GF-D8 (cell line): ENCODE measurements at regions not wholly inside any gene's neighbourhood (a gene's known extent, or its start where the extent isn't known, plus 50 kb on each side); places are given as distances from the start of the nearest gene placed in this dataset.

Experiments
- DNase-seq: peaks from one replicate; lab custom pipeline; 2025; lab: John Stamatoyannopoulos, UW

DNA sequence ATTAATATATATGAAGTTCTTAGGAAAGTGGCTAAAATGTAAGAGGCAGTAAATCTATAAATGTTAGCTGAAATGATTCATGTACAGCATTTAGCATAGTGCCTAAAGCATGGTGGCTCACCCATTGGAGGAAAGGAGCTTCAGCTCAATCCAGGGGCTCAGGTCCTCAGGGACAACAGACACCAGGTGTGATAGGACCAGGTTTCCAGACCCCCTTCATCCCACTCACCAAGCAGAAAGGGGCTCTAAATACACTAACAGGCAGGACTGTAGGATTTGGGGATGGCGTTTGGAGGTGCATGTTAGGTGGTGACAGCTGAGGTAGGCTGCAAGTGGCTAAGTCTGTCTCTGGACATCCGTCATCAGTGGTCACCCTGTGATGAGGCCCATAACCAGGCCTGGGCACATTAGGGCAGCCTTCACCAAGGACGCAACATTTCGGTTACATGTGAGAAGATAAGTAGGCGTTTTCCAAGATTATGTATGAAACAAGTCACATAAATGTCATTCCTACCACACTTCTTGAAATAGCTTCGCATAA, 233.1 kb downstream of the C1orf94 start:
- DNase-seq, result no peak

GRCh38 chr1:34412598-34413370, 236.1 kb downstream of the C1orf94 start:
- DNase-seq, result no peak

- no peak for DNase-seq
Observed at GRCh38 chr1:34415140-34415539, 238.4 kb downstream of the C1orf94 start.

GRCh38 chr1:34418166-34418565, 241.5 kb downstream of the C1orf94 start:
- DNase-seq, result no peak

DNA sequence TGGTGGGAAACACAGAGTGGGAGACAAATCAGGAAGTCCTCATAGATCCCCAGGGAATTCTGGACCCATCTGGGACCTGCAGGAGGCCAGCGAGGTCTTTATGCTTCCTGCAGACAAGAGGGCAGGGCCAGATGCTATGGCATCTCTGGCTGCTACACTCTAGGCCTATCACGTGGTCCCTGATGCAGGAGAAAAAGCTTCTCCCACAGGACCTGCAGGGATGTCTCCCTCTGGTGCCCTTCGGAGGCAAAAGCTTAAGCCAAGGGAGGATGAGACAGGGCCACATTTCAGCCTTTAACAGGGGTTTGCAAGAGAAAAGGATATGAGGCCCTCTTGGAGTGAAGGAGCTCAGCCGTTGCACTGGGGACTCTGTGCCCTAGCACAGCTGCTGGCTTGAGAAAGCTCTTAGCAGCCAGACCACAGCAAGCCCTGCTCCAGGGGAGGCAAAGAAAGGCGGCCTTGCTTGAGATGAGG, 243.0 kb downstream of the C1orf94 start:
- no peak for DNase-seq

DNA sequence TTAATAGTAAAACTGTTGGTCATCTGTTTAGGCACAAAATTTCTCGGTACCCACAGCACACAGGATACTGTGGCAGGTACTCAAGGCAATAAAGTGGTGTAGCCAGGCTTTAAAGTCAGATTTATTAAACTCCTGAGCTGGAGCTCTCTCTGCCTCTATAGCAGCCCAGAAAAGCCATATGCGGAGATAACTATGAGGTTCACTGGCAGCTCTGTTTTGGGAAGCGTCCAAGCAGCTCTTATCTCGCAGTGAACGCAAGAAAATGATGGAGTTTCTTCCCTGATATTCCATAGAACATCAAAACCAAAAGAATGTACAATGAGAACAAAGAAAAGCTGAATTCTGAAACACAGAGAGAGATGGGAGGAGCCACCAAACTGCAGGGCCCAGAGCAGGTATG, 248.3 kb downstream of the C1orf94 start:
- no peak for DNase-seq

DNA sequence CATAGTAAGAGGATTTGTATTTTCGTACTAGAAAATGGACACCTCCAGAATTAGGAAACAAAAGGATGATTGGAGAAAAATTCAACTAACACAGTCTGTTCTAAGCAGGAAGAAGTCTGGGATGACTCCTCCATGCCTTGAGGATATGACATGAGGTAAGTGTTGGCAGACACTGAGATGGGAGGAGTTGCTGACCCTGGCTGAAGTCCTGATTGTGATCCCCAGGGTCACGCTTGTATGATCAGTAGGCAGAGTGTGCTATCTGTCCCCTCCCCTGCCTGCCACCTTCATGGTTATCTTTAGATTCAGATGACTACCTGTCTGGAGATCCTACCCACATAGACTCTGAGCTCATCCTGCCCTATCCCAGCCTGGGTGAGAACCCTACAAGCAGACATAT, 249.1 kb downstream of the C1orf94 start:
- DNase-seq, result no peak

DNA sequence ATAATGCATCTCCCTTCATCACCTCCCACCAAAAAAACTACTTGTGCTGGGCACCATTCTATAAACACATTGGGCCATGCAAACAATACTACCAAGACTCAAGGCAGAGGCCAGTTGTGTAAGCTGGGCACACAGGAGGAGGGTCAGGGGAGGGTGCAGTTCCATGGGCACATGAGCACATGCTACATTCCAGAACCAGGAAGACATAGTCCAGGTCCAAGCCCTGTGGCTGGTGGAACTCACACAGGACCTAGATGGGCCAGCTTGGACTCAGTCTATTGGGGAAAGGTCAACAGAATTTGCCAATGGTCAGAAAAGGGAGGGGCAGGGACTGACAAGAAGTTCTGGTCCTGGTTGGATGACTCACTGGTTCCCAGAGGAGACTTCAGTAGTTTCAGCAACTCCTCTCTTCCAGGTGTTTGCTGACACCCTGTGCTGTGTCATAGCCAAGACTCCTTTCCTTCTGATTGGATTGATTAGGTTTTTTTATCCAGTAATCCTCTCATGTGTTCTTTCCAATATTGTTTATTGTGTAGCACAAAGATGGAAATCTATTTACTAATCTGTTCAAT, 249.7 kb downstream of the C1orf94 start:
- DNase-seq, result no peak

DNA sequence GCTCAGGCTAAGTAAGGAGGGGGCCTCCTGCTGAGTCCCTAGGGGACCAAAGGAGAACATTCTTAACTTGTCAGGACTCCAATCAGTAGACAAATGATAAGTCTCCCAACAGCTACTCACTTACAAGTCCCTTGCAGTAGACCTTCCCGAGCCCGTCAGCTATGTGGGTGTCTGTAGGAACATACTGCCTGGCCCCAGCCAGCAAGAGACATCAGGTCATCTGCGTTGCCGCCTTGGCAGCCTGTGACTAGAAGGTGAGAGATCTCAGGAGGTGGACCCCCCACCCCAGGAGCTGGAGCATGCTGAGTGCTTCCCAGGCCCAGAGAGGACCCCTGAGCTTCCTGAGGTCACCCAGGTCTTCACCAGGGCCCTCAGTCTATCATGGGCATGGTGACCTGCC, 250.5 kb downstream of the C1orf94 start:
- no peak for DNase-seq

DNA sequence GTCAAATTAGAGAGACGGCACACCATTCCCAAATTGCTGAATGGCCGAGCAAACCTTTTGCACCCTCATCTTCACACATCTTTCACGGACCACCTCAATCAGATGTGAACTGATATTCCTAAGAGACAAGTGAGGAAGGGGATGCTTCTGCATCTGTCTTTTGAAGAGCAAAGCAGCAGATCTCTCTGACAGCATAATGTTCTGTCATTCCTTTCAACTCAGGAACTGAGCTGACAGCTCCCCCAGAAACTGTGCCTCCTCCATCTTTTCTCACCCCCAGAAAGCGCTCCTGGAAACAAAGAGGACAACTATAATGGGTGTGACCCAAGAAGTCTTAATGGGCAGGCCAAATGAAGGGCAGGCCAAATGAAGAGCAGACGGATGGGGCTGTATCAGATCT, 256.4 kb downstream of the C1orf94 start:
- DNase-seq, result no peak

DNA sequence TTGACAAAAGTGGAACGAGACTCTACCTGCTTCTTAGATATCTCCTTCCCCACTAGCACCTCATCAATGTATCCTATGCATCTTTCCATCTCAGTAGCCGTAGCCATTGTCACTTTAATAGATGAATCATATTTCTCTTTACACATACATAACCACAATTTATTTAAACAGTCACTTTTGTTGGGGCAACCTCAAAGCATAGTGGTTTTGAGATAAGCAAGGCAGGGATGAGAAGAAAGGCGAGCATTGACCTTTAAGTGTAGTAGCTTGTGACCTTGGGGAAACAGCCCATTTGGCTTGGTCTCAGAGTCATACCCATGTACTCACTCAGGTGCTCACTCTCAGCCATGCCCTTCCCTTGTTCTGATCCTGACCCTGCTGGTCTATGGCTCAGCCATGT, 260.1 kb downstream of the C1orf94 start:
- no peak for DNase-seq

GRCh38 chr1:34441259-34442069, 264.8 kb downstream of the C1orf94 start:
- DNase-seq, result no peak

- DNase-seq, result no peak
Observed at GRCh38 chr1:34444516-34444915, 267.8 kb downstream of the C1orf94 start.

DNA sequence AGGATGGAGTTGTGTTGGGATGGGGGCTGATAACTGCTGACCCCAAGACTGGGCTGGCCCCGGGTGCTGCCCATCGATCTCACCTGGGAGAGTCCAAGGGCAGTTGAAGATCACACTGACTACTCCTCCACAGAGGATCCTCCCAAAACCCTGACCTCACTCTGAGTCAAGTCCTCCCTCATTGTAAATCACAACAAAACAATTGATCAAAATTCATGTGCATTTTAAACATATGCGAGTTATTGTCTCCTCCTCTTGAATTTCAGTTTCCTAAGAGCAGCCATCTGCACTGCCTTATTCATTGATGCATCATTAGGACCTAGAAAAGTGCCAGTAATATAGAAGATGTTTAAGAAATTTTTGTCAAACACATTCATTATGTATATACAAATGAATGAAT, 273.6 kb downstream of the C1orf94 start:
- DNase-seq, result no peak

GRCh38 chr1:34452451-34452850, 275.7 kb downstream of the C1orf94 start:
- no peak for DNase-seq

DNA sequence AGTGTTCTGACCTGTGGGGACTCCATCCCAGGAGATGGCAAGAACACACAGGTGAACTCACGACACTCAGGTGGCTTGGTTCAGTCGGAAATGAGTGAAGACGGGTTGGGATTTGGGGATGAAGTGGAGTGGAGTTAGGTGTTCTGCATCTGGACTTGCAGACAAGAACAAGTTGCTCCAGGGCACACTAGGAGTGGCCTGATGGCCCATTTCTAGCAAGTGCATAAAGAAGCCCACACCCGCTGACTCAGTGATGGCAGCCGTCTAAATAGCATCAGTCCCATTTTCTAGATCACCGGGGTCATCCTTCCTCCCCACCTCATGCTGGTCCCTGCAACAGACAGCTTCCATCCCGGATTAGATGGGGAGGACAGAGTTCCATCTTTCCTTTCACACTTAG, 278.4 kb downstream of the C1orf94 start:
- DNase-seq, result no peak

GRCh38 chr1:34460193-34460592, 283.5 kb downstream of the C1orf94 start:
- peak; percentile 2 for DNase-seq

DNA sequence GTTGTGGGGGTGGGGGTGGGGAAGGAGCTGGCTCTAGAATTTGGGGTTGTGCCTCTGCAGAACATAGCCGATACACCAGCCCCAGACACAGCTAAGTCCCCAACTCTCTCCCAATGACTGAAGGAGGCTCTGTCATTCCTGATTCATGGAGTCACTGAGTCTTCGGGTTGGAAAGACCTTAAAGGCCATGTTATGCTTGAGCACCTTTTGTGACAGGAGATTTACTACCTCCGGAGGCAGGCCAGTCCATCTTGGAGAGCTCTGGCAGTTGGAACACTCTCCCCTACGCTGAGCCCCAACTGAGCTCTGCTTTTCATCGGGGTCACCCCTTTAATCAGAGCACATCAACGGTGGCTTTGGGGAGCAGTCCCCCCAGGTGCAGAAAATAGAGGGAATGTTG, 284.4 kb upstream of the GJB5 start:
- no peak for DNase-seq

DNA sequence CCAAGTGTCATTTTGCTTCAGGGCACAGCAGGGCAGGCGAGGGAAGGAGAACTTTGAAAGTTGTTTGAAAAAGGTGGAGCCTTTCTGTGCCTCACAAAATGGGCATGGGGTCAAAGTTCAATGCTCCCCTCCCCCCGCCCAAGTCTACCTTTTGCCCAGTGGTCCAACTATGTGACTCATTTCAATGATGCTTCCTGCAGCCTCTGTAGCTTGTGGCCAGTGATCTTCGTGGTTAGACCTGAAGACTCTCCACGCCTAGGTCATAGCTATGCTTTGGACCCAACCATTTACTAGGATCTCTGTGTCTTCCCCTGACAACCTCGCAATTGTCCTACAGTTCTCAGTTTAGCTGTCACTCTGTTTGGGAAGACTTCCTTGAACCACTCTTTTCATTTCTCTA, 280.3 kb upstream of the GJB5 start:
- no peak for DNase-seq

GRCh38 chr1:34476371-34476770, 278.5 kb upstream of the GJB5 start:
- DNase-seq, result no peak

GRCh38 chr1:34477632-34478141, 277.2 kb upstream of the GJB5 start:
- no peak for DNase-seq

DNA sequence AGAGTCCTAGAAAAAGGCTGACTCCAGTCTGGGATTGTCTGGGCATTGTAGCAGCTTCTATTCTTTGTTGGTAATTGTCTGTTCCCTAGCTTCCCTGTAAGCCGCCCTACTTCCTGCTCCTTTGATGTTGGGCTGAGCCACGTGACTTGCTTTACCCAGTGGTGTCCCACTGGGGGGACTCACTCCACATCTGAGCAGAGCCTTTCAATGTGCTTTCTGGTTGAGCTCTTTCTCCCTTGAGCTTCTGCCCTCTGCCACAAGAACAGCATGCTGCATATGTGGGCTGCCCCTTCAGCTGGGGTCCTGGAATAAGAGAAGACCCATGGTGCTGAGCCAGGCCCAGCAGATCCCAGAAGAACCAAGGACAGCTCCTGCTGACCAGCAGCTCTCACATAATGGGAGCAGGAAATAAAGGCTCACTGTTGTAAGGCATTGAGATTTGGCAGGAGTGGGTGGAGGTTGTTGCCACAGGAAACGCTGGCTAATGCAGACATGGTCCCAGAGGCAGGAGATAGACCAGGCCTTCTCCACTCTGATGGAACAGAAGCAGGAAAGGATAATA, 276.3 kb upstream of the GJB5 start:
- DNase-seq, result no peak
